NCI-H524 treated with DMSO at 0.1 percent for 48 hours (cell line): ENCODE measurements at regions not wholly inside any gene's neighbourhood (a gene's known extent, or its start where the extent isn't known, plus 50 kb on each side); places are given as distances from the start of the nearest gene placed in this dataset.

ENCODE experiments used
- DNase-seq: peaks from one replicate; lab custom pipeline; 2025; lab: John Stamatoyannopoulos, UW

DNA sequence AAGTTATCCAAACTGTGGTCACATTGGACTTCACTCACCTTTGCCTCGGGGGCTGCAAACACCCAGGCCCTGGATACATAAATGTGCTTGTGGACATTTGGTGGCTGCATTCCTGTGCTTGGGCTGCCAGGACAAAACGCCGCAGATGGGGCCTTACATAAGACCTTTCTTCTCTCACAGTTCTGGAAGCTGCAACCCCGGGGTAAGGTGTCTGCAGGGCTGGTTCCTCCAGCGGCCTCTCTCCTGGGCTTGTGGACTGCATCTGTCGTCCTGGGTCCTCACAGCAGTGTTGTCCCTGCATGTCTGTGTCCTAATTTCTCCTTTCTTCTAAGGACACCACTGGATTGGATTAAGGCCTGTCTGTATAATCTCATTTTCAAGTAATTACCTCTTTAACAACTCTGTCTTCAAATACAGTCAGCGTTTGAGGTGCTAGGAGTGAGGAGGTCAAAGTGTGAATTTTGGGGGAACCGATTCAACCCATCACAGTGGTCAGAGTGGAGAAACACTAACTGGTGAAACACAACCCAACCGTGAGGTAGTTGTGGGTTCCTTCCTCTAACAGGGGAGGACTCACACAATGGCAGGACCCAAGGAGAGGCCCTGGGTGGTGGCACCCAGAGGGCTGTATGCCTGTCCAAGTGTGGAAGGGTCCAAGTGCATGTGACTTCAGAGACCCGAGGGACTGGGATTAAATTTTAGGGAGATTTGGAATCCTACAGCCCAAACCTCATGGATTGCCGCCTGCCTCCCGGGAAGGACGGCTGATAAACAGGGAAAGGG lies 415.6 kb downstream of the IRX2 start:
- DNase-seq, result no peak

DNA sequence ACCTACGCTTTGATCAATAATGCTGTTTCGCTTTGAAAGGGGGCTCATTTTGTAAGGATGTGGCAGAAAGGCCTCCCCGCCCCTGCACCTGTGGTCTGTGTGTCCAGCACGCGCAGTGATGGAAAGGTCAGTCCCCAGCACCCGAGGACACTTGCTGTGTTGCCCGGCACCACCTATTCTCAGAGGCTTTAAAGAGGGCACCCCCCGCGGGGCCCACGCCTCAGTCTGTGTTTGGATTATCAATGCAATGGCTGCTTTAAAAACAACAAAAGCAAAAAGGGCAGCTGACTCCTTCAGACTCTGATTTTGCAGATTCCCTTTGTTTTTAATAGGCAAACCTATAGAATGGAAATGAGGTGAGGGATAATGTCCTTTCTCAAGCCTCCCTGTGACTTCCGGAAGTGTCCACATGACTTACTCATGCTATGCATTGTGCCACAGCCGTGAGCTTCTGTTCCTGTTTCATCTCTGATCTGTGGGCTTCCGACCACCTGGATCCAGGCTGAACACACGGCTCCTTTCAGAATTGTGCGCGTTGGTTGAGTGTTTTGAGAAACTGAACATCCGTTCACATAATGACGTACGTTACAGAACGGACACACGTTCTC lies 416.2 kb downstream of the IRX2 start:
- DNase-seq, result no peak

DNA sequence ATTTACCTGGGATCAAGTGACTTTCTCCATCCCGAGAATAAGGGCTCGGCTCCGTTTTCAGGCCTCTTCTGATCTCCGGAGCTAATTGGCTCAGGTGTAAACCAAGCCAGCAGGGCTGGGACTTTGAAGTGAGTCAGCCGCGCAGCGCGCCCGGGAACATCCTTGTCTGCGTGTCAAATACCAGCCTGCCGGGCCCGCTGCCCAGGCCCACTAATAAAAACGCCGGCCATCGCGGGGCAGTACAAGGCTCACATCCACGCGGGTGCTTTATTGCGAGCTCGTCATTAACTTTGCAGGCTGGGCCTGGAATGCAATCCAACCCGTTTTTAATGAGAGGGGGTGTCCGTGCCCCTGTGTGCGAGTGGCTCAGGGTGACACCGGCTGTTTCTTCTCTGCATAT lies 416.8 kb downstream of the IRX2 start:
- DNase-seq, result no peak

DNA sequence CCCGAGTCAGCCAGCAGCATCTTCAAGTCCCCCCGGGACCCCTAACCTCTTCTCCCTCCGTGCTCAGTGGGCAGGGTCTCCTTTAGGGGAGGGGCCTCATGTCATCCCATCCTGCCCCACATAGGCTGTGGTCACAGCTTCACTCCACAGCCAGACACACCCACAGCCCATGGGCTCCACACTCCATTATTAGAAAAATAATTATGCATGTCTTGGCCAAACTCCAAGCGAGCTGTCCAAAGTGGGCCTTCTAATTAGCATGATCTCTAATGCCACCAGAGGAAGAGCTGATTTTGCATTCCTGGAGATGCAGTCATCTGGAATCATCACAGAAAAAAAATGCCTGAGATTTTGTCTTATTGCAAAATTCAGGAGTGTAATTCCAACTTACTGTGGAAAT lies 418.2 kb downstream of the IRX2 start:
- no peak for DNase-seq

DNA sequence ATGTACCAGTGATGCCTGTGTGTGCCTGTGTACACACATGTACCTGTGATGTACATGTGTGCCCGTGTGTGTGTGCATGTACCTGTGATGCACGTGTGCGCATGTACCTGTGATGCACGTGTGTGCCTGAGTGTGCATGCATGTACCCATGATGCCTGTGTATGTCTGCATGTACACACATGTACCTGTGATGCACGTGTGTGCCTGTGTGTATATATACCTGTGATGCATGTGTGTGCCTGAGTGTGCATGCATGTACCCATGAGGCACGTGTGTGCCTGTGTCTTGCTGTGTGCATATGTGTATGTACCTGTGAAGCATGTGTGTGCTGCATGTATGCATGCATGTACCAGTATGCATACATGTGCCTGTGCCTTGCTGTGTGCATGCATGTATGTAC lies 419.0 kb downstream of the IRX2 start:
- no peak for DNase-seq

DNA sequence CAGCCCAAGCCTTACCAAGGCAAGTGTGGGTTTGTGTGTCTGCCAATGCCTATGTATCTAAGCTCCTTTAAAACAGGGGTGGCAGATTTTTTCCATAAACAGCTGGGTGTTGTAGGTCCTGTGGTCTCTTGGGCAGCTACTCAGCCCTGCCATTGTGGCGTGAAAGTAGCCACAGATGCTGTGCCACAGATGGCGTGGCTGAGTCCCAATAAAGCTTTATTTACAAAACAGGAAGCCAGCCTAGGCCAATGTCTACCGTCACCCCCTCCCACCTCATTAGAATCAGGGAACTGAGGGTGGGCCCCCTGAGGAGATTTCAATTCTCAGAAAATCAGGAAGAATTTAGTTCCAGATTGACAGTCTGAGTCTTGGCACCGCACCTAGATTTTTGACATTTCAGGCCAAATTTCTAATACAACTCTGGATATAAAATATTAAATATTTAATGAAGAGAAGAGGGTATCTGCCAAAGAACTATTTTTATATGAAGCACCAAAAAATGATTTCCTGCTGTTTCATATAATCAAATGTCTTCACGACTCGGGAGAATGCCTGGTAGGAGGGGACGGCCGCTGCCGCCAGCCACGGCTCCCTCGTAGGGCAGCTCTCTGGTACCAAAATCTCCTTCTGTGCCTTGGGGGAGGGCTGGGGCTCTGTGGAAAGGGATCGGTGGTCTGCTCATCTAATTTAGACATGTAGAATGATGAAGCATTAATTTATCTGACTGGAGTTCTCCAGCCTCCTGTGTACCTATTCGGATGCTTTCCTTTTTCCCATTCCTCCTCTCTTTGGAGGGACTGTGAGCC lies 420.9 kb downstream of the IRX2 start:
- no peak for DNase-seq

DNA sequence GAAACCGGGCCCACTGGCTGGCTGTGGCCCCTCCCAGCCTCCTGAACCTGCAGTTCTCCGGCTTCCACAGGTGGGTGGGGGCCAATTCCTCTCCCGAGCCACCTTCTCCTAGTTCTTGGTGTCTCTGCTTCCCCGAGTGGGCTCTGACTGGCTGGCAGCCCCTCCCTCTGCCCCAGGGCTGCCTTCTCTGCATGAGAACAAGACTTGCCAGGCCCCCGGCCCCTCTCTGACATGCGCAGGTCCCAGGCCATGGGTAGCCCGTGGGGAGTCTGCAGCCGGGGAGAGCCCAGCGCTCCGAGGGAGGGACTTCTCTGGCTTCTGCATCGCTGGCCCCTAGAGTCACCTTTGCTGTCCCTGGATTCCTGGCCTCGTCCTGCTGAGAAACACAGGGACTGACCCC lies 421.7 kb downstream of the IRX2 start:
- DNase-seq, result no peak

DNA sequence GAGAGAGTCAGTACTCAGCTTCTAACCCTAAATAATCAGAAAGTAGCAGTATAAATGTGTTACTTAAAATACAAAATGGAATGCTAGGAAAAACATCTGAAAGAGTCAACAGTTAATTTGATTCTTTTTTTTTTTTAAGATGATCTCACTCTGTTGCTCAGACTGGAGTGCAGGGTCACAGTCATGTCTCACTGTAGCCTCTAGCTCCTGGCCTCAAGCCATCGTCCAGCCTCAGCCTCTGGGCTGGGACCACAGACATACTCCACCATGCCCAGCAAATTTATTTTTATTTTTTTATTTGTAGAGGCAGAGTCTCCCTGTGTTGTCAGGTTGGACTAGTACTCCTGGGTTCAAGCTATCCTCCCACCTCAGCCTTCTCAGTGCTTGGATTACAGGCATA lies 424.9 kb downstream of the IRX2 start:
- DNase-seq, result no peak

DNA sequence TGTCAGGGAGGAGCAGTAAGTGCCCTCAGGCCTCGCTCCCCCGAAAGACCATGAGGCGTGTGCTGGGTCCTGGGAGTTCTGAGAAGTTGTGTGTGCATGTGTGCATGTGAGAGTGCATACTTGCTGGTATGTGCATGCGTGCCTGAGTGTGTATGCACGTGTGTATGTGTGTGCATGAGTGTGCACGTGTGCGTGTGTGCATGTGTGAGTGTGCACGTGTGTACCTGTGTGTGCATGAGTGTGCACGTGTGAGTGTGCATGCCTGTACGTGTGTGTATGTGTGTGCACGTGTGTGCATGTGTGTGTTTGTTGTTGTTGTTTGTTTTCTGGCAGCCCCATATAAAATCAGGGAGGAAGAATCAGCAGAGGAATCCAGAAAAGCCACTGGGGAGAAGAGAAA lies 426.7 kb downstream of the IRX2 start:
- no peak for DNase-seq

DNA sequence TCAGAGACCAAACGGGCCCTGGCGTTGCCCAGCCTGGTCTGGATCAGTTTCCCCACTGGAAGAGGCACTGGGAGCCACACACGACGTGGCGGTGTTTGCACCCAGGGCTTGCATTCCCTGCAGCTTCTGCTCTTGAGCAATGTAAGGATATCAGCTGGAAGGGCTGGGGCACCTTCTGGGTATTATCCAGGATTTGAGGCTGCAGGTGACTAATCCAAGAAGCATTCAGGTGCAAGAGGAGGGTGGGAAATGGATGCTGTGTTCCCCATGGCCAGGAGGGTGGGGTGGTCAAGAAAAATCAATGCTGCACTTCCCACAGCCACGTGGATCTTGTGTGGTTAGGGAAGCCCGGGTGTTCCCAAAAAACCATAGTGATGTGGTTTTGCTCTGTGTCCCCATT lies 430.9 kb downstream of the IRX2 start:
- DNase-seq, result no peak

DNA sequence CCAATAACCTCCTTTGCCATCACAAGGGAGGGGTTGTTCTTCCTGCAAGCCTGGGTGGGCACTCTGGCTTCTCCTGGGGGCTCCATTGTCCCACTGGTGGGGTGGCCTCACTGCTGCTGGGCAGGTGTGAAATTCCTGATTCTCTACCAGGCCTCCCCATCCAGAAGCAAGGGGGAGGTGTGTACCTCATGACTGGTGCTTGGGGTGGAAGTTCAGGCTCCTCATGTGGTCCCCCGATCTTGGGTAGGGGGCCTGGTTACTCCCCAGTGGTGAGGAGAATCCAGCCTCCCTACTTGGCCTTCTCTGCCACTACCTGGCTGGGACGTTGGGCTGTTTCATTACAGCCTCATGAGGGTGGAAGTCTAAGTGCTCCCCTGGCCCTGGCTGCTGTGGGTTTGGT lies 433.9 kb downstream of the IRX2 start:
- DNase-seq, result no peak

DNA sequence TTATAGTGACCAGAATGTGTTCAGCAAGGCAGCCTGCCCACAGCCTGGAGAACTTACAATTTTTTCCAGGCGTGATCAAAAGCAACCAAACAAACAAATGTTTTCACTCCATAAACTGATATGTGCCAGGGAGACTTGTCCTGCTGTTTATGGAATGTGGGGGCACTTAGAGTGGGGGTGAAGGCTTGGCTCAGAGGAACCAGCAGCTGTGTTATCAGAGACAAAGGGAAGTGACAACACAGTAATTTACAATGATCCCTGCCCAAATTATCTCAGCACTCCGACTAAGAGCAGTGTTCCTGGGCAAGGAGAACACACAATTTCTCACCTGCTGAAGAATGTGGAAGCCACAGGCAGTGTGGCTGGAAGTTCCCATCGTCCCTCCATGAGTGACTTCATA lies 429.1 kb upstream of the IRX4 start:
- no peak for DNase-seq

DNA sequence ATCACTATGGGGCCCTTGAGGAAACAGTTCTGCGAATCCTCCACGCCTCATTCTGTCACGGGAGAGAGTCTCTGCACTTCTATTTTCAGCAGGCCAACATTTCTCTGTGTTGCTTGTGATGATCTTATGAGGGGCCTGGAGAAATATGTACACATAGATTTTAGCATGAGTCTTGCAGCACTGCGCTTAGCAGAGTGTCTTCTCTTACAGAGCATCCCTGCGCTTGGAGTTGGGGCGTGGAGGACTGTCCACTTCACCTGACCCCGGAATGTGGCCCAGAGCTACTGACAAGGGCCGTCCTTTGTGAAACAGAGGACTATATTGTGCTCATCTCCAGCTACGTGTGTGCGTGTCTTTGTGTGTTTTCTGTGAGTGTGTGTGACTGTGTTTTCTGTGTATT lies 428.2 kb upstream of the IRX4 start:
- DNase-seq, result no peak

DNA sequence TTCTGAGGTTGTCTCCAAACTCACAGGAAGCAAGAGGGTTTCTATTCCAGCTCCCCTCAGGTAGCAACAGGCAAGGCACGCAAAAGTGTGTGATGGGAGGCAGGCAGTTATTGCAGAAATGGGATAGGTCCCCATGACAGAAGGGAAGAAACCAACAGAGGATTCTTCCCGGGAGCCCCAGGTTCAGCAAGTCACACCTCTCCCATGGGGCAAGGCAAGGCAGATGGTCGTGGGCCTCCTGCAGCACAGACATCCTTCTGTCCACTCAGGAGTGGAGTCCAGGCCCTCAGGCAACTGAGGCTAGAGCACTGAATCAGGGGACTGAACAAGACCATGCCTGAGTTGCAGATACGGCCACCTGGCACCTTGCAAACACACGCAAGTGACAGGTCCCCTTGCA lies 424.9 kb upstream of the IRX4 start:
- DNase-seq, result no peak

DNA sequence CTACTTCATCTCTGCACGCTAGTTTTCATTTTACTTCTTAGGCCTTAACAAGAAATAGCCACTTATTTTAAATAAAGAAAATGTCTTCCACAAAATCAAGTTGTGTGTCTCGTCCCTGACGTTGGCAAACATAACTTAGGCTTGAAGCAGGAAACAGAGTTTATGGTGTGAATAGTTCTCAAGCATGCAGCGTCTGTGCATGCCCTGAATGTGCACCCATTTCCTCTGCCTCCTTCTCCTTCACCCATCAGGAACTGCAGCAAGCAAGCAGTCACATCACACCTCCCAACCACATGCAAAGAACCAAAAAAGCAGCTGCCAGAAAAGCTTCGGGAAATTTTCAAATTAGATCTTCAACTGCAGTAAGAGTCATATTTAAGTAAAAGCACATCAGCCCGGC lies 424.0 kb upstream of the IRX4 start:
- DNase-seq, result no peak

DNA sequence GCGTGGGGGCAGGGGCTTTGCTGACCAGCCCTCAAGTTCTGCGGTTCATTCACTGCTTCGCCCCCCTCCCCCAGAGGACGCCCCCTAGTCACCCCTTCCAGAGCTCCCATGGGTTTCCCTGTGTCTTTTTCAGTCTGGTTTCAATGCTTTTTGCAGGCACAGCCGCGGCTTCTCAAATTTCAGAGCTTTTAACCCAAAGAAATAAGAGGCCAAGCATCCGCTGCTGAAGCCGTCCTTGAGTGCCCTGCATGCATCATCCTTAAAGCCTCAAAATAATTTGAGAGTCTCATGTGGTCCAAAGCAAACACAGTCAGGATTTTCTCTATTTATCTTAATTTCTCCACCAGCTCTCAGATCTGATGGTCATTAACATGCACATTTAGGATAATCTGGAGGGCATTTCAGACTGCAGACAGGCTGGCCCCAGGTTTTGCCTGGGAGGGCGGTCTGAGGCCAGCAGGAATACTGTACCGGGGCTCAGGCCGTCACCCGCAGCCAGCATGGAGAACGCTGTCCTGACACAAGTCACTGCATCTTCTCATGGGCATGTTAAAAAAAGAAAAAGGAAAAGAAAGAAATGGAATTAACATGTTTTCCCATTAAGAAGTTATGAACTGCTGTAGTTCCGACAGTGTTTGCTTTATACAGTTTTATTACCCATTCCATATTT lies 420.8 kb upstream of the IRX4 start:
- DNase-seq, result no peak

DNA sequence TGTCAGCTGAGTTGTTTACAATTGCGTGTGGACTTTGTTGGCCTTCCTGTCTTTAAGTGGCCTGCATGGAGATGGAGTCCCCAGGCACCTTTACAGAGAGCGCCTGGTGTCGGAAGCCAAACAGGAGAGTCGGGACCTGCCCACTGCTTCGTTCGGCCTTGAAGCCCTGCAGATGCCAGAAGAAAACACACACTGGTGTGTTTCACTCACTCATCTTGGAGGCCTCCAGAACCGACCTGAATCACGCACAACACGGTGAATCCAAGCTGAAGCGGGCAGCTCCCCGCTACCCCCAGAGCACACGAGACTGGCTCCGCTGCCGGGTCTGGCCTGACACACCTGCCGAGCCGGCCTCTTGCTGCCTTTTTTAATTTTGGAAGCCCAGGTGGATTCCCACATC lies 419.4 kb upstream of the IRX4 start:
- no peak for DNase-seq

DNA sequence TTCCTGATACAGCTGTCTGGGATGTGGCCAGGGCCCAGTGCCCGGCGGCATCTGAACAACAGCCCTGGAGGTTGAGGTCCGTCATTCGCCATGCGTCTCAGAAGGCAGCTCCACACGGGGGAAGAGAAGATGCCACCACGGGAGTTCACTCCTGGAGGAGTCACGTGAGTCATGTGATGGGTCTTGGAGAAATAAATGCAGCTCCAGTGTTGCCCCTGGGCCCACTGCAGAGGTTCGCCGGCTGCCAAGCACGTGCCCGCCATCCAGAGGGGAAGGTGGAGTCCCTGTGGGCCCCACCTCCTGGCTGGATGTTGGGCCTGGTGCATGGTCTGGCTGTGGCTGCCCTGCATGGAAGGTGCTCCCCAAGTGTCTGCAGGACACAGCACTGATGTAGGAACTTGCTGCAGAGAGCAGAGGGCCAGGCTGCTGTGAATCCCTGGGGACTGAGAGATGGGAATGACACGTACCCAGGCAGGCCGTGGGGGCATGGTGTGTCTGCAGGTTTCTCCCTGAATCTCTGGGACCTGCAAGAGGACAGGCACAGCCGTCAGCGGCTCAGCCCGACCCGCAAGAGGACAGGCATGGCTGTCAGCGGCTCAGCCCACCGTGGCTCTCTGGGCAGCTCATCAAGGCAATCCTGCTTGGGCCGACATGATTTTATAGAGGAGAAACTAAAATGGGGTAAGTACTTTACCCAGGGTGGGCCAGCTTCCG lies 418.3 kb upstream of the IRX4 start:
- no peak for DNase-seq

DNA sequence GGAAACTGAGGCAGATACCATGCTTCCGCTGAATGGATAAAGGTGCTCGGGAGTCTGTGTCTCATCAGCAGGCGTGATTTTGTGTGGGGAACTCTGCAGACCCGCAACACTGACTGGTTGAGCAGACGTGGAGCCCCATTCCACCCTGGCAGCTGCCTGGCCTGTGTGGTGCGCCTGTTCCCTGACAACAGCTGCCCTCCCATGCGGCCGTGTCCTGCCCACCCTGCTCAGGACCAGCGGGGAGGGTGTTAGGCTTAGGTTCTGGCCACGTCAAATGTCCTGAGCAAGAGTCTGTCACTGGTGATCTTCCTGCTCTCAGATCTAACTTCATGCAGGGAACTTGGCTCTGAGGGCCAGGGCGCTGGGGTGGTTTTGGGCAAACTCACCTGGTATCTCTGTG lies 417.7 kb upstream of the IRX4 start:
- no peak for DNase-seq

DNA sequence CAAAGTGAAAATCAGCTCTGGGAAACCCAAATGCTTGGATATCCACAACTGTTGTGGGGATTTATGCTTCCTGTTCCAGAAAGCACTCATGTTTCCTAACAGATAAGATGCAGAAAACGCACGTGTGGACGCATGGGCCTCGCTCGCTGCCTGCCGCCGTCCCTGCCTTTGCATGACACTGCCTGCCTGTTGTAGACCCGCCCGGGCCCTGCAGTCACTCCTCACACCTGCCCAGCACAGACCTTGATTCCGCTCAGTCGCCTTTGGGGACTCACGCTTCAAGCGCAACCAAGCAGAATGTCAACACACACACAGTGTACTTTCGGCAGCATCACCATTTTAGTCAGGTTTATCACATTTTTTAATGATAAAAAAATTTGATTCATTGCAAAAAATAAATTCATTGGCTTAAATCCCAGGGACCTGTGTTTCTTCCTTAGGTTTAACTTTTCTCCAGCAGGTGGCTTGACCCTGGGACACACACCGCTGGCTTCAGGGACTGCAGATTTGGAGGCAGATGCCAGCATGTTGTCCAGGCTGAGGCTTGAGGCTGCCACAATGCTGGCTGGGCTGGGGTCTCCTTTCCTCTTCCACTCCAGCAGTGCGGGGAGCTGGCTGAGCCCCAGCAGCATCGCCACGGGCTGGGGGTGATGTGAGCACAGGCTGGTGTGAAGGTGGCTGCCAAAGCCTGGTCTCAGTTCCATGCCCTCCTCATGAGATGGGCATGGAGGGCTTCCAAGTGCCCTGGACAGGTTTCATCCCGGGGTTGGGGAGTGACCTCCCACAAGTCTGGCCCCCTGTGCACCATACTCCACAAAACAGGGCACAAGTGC lies 416.9 kb upstream of the IRX4 start:
- no peak for DNase-seq

DNA sequence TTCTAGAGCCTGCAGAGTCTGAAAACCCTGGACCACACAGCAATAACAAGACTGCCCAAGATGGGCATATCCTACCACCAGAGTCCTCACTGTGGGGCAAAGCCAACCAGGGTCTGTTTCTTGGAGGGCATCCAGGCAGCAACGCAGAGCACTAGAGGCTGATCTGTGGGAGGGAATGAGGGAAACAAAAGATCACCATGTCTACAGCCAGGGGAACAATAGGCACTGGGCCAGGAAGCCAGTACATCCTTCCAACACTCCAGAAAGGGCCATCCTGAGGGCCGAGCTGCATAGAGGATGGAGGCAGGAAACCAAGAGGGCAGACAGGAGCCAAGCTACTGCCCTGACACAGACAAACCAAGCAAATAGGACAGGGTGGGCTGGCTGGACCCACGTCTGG lies 416.1 kb upstream of the IRX4 start:
- no peak for DNase-seq
